Neural cell (in vitro differentiated cells): ENCODE measurements at regions not wholly inside any gene's neighbourhood (a gene's known extent, or its start where the extent isn't known, plus 50 kb on each side); places are given as distances from the start of the nearest gene placed in this dataset.

Experiments used
- EP300 ChIP-seq: fragments of 450-650 bp; conservative IDR thresholded peaks from 2 replicates; pipeline ENCODE4 v1.6.1; 2014; ENCODE audit warnings: antibody characterized with exemption, mild to moderate bottlenecking, moderate library complexity; ENCODE audit not compliant: poor library complexity, severe bottlenecking
- EZH2 ChIP-seq: fragments of 200-600, 300-800 bp; shearing (Covaris generic), sonication (generic); IDR thresholded peaks from 2 replicates; pipeline ENCODE4 v1.6.1; 2014; ENCODE audit warnings: antibody characterized with exemption, low read length, borderline replicate concordance, mild to moderate bottlenecking; ENCODE audit not compliant: insufficient read depth, poor library complexity, severe bottlenecking
- POLR2AphosphoS5 ChIP-seq: IDR thresholded peaks from 2 replicates; pipeline ENCODE4 v1.6.1; 2012
- RAD21 ChIP-seq: fragments of 450-650 bp; conservative IDR thresholded peaks from 2 replicates; pipeline ENCODE4 v1.6.1; 2014; ENCODE audit warnings: antibody characterized with exemption, mild to moderate bottlenecking, moderate library complexity
- TAF1 ChIP-seq: IDR thresholded peaks from 2 replicates; pipeline ENCODE4 v1.6.1; 2012; ENCODE audit warnings: low read depth
- TF ChIP-seq, protein P1 (sequence below): fragments of 450-650 bp; IDR thresholded peaks from 2 replicates; pipeline ENCODE4 v1.5.1; 2014; ENCODE audit warnings: antibody characterized with exemption, mild to moderate bottlenecking, moderate library complexity; ENCODE audit not compliant: poor library complexity, severe bottlenecking
- TF ChIP-seq, protein P2 (sequence below): IDR thresholded peaks from 2 replicates; pipeline ENCODE4 v1.6.1; 2012; ENCODE audit warnings: borderline replicate concordance

DNA sequence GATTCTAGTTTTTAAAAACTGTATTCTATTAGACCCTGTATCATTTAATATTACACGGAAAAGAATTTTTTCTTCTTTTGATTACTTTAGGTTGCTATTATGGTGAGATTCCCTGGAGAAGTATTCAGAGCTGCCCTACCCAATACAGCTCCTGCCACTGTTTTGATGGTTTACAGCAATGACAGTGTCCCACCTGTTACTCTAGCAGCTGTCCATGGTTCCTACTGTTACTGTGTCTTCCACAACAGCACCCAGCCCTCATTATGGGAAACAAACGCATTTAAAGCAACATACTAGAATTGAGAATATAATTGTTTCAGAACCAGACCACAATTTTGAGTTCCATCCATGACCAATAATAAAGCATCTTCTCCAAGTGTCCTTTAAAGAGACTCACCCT lies 450.7 kb downstream of the SHQ1 start:
- TF ChIP-seq, protein P1, sequence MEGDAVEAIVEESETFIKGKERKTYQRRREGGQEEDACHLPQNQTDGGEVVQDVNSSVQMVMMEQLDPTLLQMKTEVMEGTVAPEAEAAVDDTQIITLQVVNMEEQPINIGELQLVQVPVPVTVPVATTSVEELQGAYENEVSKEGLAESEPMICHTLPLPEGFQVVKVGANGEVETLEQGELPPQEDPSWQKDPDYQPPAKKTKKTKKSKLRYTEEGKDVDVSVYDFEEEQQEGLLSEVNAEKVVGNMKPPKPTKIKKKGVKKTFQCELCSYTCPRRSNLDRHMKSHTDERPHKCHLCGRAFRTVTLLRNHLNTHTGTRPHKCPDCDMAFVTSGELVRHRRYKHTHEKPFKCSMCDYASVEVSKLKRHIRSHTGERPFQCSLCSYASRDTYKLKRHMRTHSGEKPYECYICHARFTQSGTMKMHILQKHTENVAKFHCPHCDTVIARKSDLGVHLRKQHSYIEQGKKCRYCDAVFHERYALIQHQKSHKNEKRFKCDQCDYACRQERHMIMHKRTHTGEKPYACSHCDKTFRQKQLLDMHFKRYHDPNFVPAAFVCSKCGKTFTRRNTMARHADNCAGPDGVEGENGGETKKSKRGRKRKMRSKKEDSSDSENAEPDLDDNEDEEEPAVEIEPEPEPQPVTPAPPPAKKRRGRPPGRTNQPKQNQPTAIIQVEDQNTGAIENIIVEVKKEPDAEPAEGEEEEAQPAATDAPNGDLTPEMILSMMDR: no peak
- TF ChIP-seq EZH2 (no peak), TAF1 (no peak), RAD21 (no peak), EP300 (no peak), POLR2AphosphoS5 (no peak)
- TF ChIP-seq, protein P2, sequence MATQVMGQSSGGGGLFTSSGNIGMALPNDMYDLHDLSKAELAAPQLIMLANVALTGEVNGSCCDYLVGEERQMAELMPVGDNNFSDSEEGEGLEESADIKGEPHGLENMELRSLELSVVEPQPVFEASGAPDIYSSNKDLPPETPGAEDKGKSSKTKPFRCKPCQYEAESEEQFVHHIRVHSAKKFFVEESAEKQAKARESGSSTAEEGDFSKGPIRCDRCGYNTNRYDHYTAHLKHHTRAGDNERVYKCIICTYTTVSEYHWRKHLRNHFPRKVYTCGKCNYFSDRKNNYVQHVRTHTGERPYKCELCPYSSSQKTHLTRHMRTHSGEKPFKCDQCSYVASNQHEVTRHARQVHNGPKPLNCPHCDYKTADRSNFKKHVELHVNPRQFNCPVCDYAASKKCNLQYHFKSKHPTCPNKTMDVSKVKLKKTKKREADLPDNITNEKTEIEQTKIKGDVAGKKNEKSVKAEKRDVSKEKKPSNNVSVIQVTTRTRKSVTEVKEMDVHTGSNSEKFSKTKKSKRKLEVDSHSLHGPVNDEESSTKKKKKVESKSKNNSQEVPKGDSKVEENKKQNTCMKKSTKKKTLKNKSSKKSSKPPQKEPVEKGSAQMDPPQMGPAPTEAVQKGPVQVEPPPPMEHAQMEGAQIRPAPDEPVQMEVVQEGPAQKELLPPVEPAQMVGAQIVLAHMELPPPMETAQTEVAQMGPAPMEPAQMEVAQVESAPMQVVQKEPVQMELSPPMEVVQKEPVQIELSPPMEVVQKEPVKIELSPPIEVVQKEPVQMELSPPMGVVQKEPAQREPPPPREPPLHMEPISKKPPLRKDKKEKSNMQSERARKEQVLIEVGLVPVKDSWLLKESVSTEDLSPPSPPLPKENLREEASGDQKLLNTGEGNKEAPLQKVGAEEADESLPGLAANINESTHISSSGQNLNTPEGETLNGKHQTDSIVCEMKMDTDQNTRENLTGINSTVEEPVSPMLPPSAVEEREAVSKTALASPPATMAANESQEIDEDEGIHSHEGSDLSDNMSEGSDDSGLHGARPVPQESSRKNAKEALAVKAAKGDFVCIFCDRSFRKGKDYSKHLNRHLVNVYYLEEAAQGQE: no peak
